GM23338 (cell line): ENCODE measurements at regions not wholly inside any gene's neighbourhood (a gene's known extent, or its start where the extent isn't known, plus 50 kb on each side); places are given as distances from the start of the nearest gene placed in this dataset.

Experiments
- ATAC-seq: fragments of 200-7000 bp; cut with Tn5 transposase; 3 replicates; pipeline ENCODE4 v1.9.1; 2020
- DNase-seq: peaks from one replicate; pipeline ENCODE4 v3.0.0-alpha.2; 2015; ENCODE audit warnings: low spot score
- H2AFZ ChIP-seq: fragments of 200-600 bp; sonication (generic); 2 replicates; pipeline ENCODE4 v1.8.0; 2016; ENCODE audit warnings: antibody characterized with exemption, mild to moderate bottlenecking, moderate library complexity
- H3F3A ChIP-seq: fragments of 200-600 bp; sonication (generic); replicated peaks from 2 replicates; pipeline ENCODE4 v1.8.0; 2017; ENCODE audit warnings: antibody characterized with exemption, mixed run types, low read depth
- H3K27ac ChIP-seq: fragments of 200-600 bp; sonication (generic); 2 replicates; pipeline ENCODE4 v1.6.1; 2016; ENCODE audit warnings: low read depth
- H3K27me3 ChIP-seq: fragments of 200-600 bp; sonication (generic); 2 replicates; pipeline ENCODE4 v1.8.0; 2016; ENCODE audit warnings: mild to moderate bottlenecking, mixed run types, moderate library complexity; ENCODE audit not compliant: insufficient read depth
- H3K36me3 ChIP-seq: fragments of 200-600 bp; sonication (generic); 2 replicates; pipeline ENCODE4 v1.8.0; 2016; ENCODE audit warnings: mild to moderate bottlenecking; ENCODE audit not compliant: insufficient read depth
- H3K4me1 ChIP-seq: fragments of 200-600 bp; sonication (generic); 2 replicates; pipeline ENCODE4 v1.8.0; 2016; ENCODE audit warnings: mild to moderate bottlenecking, moderate library complexity; ENCODE audit not compliant: insufficient read depth
- H3K4me2 ChIP-seq: fragments of 200-600 bp; sonication (generic); 2 replicates; pipeline ENCODE4 v1.7.1; 2017; ENCODE audit warnings: mixed run types
- H3K4me3 ChIP-seq: fragments of 200-600 bp; sonication (generic); 2 replicates; pipeline ENCODE4 v1.6.1; 2016; ENCODE audit warnings: mixed run types
- H3K79me2 ChIP-seq: fragments of 200-600 bp; sonication (generic); replicated peaks from 2 replicates; pipeline ENCODE4 v1.8.0; 2017; ENCODE audit warnings: mild to moderate bottlenecking; ENCODE audit not compliant: insufficient read depth
- H3K9me2 ChIP-seq: fragments of 200-600 bp; sonication (generic); 2 replicates; pipeline ENCODE4 v1.8.0; 2017; ENCODE audit not compliant: insufficient read depth
- H4K20me1 ChIP-seq: fragments of 200-600 bp; sonication (generic); replicated peaks from 2 replicates; pipeline ENCODE4 v1.8.0; 2017; ENCODE audit warnings: mild to moderate bottlenecking; ENCODE audit not compliant: insufficient read depth
- H3K27ac Mint-ChIP-seq: 2 replicates; pipeline ENCODE4 v1.8.0; 2020; ENCODE audit warnings: inconsistent platforms, mild to moderate bottlenecking, moderate library complexity, mixed read lengths
- H3K27me3 Mint-ChIP-seq: 3 replicates; pipeline ENCODE4 v1.8.0; 2022; ENCODE audit warnings: low read depth, mild to moderate bottlenecking, moderate library complexity, mixed read lengths, inconsistent platforms; ENCODE audit not compliant: insufficient read depth, poor library complexity
- H3K36me3 Mint-ChIP-seq: 3 replicates; pipeline ENCODE4 v1.8.0; 2021; ENCODE audit warnings: low read depth, mild to moderate bottlenecking, inconsistent platforms, moderate library complexity, mixed read lengths
- H3K4me1 Mint-ChIP-seq: 3 replicates; pipeline ENCODE4 v1.8.0; 2020; ENCODE audit warnings: mild to moderate bottlenecking, inconsistent platforms, mixed read lengths
- H3K4me3 Mint-ChIP-seq: 3 replicates; pipeline ENCODE4 v1.8.0; 2021; ENCODE audit warnings: moderate library complexity, mild to moderate bottlenecking, inconsistent platforms, mixed read lengths
- H3K9me3 Mint-ChIP-seq: 3 replicates; pipeline ENCODE4 v1.8.0; 2020; ENCODE audit warnings: moderate library complexity, mild to moderate bottlenecking, inconsistent platforms, mixed read lengths
- EZH2 ChIP-seq: fragments of 200-600 bp; sonication (generic); IDR thresholded peaks from one replicate; pipeline ENCODE4 v1.8.0; 2017; ENCODE audit warnings: antibody characterized with exemption, mild to moderate bottlenecking, low read depth; ENCODE audit not compliant: unreplicated experiment
- ZNF331 ChIP-seq: fragments of 250-450 bp; sonication (Bioruptor Pico); IDR thresholded peaks from 2 replicates; pipeline ENCODE4 v1.5.0; 2020; ENCODE audit warnings: low read depth, mild to moderate bottlenecking, moderate library complexity
- TF ChIP-seq, protein P1 (sequence below), 2 experiments: fragments of 200-600 bp in 1 of 2; sonication (generic) in 1 of 2; conservative IDR thresholded peaks; 2 replicates each; pipeline versions ENCODE4 v1.5.1 to v1.6.1; 2016 to 2017; ENCODE audit warnings: antibody characterized with exemption in 2 of 2, low read depth in 2 of 2, mild to moderate bottlenecking in 2 of 2, moderate library complexity in 1 of 2
- TF ChIP-seq, protein P2 (sequence below): fragments of 250-450 bp; sonication (Bioruptor Pico); IDR thresholded peaks from 2 replicates; pipeline ENCODE4 v1.5.0; 2020; ENCODE audit warnings: mild to moderate bottlenecking, moderate library complexity
- TF ChIP-seq, protein P3 (sequence below): IDR thresholded peaks from 2 replicates; pipeline ENCODE4 v1.6.1; 2016; ENCODE audit warnings: antibody characterized with exemption

DNA sequence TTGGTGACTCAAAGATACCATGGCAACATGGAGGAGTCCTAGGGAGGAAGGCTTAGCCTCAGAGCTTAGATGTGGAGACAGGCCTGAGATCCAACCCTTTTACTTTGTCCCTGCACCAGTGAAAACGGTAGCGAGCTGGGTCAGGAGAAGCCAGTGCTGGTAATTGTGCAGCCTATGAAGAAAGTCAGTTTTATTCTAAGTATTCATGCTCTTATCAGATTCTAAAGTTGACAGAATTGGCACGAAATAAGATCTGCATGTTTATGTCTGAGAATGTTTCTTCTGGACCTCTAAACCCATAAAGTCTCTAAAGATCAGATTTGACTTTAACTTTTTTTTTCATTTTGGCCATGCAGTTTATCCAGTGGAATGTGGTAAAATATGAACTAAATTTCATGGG lies 93.8 kb downstream of the SCG2 start (continued):
- TF ChIP-seq, protein P1, sequence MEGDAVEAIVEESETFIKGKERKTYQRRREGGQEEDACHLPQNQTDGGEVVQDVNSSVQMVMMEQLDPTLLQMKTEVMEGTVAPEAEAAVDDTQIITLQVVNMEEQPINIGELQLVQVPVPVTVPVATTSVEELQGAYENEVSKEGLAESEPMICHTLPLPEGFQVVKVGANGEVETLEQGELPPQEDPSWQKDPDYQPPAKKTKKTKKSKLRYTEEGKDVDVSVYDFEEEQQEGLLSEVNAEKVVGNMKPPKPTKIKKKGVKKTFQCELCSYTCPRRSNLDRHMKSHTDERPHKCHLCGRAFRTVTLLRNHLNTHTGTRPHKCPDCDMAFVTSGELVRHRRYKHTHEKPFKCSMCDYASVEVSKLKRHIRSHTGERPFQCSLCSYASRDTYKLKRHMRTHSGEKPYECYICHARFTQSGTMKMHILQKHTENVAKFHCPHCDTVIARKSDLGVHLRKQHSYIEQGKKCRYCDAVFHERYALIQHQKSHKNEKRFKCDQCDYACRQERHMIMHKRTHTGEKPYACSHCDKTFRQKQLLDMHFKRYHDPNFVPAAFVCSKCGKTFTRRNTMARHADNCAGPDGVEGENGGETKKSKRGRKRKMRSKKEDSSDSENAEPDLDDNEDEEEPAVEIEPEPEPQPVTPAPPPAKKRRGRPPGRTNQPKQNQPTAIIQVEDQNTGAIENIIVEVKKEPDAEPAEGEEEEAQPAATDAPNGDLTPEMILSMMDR (conservative IDR thresholded peaks at IDR 0.05; ENCODE audit: low read depth in 2 of 2): no peak
- TF ChIP-seq, protein P2, sequence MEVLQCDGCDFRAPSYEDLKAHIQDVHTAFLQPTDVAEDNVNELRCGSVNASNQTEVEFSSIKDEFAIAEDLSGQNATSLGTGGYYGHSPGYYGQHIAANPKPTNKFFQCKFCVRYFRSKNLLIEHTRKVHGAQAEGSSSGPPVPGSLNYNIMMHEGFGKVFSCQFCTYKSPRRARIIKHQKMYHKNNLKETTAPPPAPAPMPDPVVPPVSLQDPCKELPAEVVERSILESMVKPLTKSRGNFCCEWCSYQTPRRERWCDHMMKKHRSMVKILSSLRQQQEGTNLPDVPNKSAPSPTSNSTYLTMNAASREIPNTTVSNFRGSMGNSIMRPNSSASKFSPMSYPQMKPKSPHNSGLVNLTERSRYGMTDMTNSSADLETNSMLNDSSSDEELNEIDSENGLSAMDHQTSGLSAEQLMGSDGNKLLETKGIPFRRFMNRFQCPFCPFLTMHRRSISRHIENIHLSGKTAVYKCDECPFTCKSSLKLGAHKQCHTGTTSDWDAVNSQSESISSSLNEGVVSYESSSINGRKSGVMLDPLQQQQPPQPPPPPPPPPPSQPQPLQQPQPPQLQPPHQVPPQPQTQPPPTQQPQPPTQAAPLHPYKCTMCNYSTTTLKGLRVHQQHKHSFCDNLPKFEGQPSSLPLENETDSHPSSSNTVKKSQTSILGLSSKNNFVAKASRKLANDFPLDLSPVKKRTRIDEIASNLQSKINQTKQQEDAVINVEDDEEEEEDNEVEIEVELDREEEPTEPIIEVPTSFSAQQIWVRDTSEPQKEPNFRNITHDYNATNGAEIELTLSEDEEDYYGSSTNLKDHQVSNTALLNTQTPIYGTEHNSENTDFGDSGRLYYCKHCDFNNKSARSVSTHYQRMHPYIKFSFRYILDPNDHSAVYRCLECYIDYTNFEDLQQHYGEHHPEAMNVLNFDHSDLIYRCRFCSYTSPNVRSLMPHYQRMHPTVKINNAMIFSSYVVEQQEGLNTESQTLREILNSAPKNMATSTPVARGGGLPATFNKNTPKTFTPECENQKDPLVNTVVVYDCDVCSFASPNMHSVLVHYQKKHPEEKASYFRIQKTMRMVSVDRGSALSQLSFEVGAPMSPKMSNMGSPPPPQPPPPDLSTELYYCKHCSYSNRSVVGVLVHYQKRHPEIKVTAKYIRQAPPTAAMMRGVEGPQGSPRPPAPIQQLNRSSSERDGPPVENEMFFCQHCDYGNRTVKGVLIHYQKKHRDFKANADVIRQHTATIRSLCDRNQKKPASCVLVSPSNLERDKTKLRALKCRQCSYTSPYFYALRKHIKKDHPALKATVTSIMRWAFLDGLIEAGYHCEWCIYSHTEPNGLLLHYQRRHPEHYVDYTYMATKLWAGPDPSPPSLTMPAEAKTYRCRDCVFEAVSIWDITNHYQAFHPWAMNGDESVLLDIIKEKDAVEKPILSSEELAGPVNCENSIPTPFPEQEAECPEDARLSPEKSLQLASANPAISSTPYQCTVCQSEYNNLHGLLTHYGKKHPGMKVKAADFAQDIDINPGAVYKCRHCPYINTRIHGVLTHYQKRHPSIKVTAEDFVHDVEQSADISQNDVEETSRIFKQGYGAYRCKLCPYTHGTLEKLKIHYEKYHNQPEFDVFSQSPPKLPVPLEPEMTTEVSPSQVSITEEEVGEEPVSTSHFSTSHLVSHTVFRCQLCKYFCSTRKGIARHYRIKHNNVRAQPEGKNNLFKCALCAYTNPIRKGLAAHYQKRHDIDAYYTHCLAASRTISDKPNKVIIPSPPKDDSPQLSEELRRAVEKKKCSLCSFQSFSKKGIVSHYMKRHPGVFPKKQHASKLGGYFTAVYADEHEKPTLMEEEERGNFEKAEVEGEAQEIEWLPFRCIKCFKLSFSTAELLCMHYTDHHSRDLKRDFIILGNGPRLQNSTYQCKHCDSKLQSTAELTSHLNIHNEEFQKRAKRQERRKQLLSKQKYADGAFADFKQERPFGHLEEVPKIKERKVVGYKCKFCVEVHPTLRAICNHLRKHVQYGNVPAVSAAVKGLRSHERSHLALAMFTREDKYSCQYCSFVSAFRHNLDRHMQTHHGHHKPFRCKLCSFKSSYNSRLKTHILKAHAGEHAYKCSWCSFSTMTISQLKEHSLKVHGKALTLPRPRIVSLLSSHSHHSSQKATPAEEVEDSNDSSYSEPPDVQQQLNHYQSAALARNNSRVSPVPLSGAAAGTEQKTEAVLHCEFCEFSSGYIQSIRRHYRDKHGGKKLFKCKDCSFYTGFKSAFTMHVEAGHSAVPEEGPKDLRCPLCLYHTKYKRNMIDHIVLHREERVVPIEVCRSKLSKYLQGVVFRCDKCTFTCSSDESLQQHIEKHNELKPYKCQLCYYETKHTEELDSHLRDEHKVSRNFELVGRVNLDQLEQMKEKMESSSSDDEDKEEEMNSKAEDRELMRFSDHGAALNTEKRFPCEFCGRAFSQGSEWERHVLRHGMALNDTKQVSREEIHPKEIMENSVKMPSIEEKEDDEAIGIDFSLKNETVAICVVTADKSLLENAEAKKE: no peak

DNA sequence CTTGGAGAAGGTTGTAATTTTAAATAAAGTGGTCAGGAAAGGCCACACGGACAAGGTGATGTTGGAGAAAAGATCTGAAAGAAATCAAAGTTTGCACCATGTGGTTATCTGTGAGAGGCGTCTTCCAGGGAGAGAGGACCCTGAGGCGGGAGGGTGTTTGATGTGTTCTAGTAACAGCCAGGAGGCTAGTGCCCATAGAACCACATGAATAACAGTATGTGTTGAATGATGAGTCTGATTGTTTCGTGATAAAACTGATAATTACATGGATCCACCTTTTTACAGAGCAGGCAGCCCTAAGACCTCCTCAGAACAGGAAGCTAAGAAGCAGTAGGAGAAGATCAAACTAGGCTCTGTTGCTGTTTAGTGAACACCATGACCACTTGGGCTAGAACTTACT lies 91.4 kb downstream of the SCG2 start:
- DNase-seq: no peak
- Histone ChIP-seq H2AFZ (no peak overlapping the region), H3F3A (no peaks in the 10 kb centered on the region), H3K9me2 (no peaks in the 10 kb centered on the region), H3K27ac (no peak overlapping the region), H3K27me3 (no peaks in the 10 kb centered on the region), H3K36me3 (no peaks in the 10 kb centered on the region), H3K79me2 (no peaks in the 10 kb centered on the region), H3K4me2 (no peak overlapping the region), H3K4me1 (no peaks in the 10 kb centered on the region), H3K4me3 (no peak overlapping the region), H4K20me1 (no peaks in the 10 kb centered on the region)
- no peak overlapping the region for H3K27ac Mint-ChIP-seq
- no peaks in the 10 kb centered on the region for H3K9me3 Mint-ChIP-seq
- peaks cover 3% of the 10 kb centered on the region; the same call in 2 of the 3 replicates for H3K4me1 Mint-ChIP-seq
- no peak overlapping the region for H3K4me3 Mint-ChIP-seq
- no peaks in the 10 kb centered on the region for H3K36me3 Mint-ChIP-seq
- TF ChIP-seq ZNF331 (CRISPR knock-in tag) (no peak), EZH2 (no peak)
- TF ChIP-seq, protein P3, sequence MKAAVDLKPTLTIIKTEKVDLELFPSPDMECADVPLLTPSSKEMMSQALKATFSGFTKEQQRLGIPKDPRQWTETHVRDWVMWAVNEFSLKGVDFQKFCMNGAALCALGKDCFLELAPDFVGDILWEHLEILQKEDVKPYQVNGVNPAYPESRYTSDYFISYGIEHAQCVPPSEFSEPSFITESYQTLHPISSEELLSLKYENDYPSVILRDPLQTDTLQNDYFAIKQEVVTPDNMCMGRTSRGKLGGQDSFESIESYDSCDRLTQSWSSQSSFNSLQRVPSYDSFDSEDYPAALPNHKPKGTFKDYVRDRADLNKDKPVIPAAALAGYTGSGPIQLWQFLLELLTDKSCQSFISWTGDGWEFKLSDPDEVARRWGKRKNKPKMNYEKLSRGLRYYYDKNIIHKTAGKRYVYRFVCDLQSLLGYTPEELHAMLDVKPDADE: no peak
- TF ChIP-seq, protein P2: no peak
- ATAC-seq: no peak
- H3K27me3 Mint-ChIP-seq: peaks cover 1% of the 10 kb centered on the region
